LoVo (cell line): ENCODE measurements at regions not wholly inside any gene's neighbourhood (a gene's known extent, or its start where the extent isn't known, plus 50 kb on each side); places are given as distances from the start of the nearest gene placed in this dataset.
"Not testable (repeated sequence)": the region's sequence is repeated elsewhere in the genome, so short reads cannot be mapped to it uniquely, and the experiment has no call there.

Experiments used
- DNase-seq: peaks from one replicate; pipeline ENCODE4 v3.0.0-alpha.2; 2016; ENCODE audit warnings: low spot score

DNA sequence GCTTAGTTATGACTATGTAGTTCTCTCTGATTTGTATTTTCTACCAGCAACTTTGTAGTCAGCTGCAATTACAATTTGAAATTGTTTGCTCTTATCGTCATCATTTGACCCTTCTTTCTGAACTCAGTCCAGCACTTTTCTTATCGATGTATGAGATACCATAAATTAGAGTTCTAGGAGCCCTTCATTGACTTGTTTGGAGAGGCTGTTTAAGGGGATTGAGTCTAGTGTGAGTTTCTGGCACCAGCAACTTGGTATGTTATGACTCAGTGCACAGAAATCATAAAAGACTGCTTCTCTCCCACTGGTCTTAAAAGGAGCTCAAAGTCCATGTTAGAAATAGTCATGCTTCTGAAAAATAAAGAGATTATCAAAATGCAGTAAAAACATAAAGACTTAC is 190.3 kb downstream of the TENT5A start:
- DNase-seq = peak; percentile 86

GRCh38 chr6:81561731-81562130 is 190.8 kb downstream of the TENT5A start:
- DNase-seq = no peak

DNA sequence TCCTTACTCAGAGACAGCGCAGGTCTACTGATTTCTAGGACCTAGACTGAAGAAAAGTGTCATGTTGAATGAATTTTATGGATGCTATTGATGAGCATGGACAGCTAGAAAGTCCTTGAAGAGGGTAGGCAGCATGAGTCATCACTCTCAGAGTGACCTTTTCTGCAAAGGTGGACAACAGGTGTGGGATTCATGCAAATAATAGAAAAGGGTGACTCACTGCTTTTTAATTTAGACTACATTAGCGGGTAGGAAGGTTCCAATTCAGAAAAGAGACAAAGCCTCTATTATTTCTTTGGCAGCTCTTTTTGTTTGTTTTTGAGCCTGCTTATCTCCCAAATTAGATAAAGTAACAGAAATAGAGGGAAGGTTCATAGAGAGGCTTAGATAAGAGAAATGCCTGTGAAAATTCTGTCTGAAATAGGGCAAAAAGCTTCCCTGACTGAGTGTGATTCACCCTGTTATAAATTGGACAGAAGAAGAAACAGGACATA is 191.4 kb downstream of the TENT5A start:
- peak; percentile 71 for DNase-seq

GRCh38 chr6:81557811-81558210 is 194.7 kb downstream of the TENT5A start:
- no peak for DNase-seq

GRCh38 chr6:81556551-81556950 is 195.9 kb downstream of the TENT5A start:
- no peak for DNase-seq

- no peak for DNase-seq
Observed at GRCh38 chr6:81553216-81553615, 199.3 kb downstream of the TENT5A start.

- DNase-seq = no peak
Observed at GRCh38 chr6:81552644-81553043, 199.8 kb downstream of the TENT5A start.

GRCh38 chr6:81547149-81547548 is 205.3 kb downstream of the TENT5A start:
- DNase-seq = no peak

- DNase-seq = no peak
Observed at GRCh38 chr6:81534934-81535465, 217.5 kb downstream of the TENT5A start.

- no peak for DNase-seq
Observed at GRCh38 chr6:81531869-81532561, 220.5 kb downstream of the TENT5A start.

GRCh38 chr6:81517455-81517854 is 235.0 kb downstream of the TENT5A start:
- DNase-seq = no peak

DNA sequence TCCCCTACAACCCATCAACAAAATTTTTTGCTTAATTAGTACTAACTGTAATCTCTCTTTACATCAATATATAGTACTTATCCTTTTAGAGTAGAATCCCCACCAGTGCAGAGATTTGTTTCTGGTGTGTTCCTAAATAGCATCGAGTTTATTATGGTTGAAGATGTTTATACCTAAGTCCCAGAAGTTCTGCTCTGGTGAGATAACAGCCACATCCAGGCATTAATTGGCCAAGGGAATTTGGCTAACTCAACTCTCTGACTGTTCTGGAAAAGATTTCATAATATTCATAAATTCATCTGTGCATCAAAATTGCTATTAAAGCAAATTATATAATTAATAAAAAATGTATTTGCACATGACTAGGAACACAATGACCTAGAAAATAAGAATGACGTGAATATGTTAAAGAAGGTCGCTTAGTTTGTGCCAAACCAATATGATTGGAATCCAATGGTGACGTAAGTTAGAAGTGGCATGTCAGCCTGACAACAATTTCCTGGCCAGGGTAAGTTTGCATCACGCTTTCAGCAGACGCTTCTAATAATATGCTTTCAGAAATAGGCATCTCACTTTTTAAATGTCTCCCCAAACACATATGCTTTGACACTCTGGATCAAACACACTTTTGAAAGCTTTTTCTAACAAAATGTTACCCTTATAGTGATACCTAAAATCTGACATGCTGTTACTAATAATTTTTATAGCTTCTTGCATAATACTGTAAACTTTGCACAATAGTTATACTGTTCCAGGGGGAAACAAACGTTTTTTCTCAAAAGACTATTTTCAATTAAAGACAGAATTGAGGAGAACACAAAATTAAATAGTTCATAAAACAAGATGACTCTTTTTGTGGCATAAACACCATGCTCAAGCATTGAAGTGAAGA is 236.7 kb downstream of the TENT5A start:
- DNase-seq = no peak

DNA sequence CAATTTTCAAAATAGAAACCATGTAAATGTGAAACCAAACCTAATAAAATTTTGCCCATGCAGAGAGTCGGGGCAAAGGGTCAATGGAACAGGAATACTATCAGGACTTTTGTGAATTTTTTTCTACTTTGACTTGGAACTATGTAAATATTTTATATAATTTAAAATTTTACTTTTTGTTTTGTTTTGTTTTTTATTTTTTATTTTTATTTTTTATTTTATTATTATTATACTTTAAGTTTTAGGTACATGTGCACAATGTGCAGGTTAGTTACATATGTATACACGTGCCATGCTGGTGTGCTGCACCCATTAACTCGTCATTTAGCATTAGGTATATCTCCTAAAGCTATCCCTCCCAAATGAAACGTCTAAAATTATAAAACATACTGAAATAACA is 238.3 kb downstream of the TENT5A start:
- DNase-seq = not testable (repeated sequence)

DNA sequence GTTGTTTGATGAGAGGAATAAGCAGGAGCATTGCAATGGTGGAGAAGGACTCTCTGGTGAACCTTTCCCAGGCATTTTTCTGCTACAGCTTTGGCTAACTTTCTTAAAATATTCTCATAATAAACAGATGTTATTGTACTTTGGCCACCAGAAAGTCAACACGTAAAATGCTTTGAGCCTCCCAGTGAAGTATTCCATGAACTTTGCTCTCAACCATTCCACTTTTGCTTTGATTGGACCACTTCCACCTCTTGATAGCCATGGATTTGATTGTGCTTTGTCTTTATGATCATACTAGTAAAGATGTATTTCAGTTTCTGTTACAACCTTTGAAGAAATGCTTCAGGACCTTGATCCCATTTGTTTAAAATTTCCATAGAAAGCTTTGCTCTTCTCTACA is 241.1 kb downstream of the TENT5A start:
- peak; percentile 41 for DNase-seq

GRCh38 chr6:81495999-81496398 is 256.5 kb downstream of the TENT5A start:
- DNase-seq = no peak

DNA sequence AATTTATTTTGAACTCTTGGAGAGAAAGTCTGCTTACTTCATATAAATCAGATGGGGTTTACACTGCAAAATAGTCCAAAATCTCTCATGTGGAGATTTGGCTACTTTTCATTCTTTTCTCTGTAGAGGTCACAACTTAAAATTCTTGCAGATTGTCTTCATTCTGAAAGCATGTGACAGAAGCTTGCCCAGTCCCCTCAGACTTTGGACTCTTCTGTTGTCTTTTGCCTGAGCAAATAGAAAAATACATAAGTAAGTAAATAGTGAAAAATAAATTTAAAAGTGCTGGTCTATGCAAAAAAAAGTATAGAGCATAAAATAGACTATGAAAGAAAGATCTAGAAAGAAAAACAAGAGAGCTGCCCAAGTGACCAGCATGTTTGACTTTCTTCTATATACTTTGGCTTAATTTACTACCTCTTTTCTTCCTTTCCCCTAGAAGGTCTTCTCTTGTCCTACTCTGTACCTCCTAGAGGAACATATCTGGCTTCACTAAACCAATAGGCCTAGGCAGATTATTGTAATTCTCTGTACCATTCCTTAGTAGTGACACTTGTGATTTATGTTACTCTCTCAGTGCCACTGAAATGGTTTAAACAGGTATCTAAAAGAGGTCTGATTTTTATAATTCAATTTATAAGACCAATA is 260.9 kb downstream of the TENT5A start:
- no peak for DNase-seq

DNA sequence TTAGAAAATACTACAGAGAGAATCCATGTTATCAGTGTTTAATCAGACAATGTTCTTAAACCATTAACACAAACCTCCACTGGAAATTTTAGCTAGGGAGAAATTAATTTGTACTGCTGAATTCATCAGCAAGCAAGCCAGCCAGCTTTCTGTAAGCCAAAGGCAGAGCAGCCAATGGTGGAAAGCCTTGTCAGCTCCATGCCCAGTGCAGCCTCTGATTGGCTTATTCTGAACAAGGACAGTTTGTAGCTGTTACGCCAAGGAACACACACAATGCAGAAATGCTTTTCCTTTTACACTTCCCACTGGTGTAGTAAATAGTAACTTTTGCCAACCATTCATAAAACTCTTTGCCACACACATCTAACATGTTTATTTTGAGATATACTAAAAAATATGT is 265.0 kb downstream of the TENT5A start:
- no peak for DNase-seq

GRCh38 chr6:81486234-81486633 is 266.2 kb downstream of the TENT5A start:
- DNase-seq = no peak

GRCh38 chr6:81485395-81485794 is 267.1 kb downstream of the TENT5A start:
- no peak for DNase-seq

- no peak for DNase-seq
Observed at GRCh38 chr6:81484251-81484650, 268.2 kb downstream of the TENT5A start.

DNA sequence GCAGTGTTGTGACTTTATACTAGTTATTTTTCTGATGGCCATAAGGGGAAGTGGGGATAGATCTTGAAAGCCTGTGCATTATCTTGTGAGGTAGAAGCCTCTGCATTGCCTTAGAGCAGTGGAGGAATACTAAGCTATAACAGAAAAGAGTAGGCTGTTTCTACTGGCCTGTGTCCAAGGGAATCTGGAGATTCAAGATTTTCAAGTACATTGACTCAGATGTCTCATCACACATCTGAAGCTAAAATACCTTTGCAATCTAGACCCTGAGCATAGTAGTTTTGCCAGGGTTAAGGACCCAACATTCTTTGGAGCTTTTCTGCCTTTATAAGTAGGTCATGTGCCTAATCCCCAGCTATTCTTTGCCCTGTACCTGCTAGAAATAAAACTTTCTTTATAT is 272.3 kb downstream of the TENT5A start:
- DNase-seq = no peak

DNA sequence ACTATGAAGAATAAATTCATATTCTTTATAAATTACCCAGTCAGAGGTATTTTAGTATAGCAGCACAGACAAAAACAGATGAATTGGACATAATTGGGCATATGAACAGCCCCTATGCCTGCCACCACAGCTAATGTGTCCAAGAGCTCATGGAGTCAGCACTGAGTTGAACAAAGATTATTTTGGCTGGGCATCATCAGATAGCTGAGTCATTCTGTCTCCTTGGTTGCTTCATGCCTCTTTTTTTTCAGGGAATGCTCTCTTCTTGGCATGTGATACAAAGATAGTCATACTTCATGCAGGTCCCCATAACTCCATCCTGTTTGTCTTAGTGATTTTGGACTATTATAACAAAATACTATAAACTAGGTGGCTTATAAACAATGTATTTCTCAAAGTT is 275.6 kb downstream of the TENT5A start:
- DNase-seq = no peak

DNA sequence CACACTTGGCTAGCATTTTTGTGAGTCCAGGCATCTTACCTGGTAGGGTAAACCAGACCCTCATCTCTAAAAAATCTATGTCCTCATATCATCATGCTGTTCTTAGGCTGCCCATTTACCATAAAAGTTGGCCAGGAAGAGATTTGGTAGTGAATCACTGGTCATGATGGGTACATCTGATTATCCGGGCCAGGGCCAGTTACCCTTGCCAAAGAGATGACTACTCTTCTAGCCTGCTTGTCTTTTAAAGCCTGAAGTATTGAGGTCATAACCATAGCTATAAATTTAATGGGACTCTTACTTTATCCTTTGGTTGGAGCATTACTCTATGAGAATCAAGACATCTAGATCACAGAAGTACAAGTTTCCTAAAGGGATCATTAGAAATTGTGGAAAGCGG is 276.8 kb downstream of the TENT5A start:
- no peak for DNase-seq
